GM18909 (cell line): ENCODE measurements at regions not wholly inside any gene's neighbourhood (a gene's known extent, or its start where the extent isn't known, plus 50 kb on each side); places are given as distances from the start of the nearest gene placed in this dataset.
"Not testable (repeated sequence)": the region's sequence is repeated elsewhere in the genome, so short reads cannot be mapped to it uniquely, and the experiment has no call there.

Source experiments
- ATAC-seq: cut with Tn5 transposase; IDR thresholded peaks from one replicate; pipeline ENCODE4 v1.9.1; 2021; ENCODE audit warnings: mild to moderate bottlenecking; ENCODE audit not compliant: unreplicated experiment, poor library complexity

DNA sequence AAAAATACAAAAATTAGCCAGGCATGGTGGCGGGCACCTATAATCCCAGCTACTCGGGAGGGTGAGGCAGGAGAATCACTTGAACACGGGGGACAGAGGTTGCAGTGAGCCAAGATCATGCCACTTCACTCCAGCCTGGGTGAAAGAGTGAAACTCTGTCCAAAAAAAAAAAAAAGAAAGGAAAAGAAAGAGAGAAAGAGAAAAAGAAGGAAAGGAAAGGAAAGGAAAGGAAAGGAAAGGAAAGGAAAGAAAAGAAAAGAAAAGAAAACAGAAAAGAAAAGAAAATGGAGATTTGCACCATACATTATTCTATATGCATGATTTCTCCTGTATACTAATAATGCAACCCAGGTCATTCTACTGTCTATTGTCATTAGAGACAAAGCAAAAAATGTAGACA, 421.5 kb downstream of the PCDH19 start:
- not testable (repeated sequence) for ATAC-seq

DNA sequence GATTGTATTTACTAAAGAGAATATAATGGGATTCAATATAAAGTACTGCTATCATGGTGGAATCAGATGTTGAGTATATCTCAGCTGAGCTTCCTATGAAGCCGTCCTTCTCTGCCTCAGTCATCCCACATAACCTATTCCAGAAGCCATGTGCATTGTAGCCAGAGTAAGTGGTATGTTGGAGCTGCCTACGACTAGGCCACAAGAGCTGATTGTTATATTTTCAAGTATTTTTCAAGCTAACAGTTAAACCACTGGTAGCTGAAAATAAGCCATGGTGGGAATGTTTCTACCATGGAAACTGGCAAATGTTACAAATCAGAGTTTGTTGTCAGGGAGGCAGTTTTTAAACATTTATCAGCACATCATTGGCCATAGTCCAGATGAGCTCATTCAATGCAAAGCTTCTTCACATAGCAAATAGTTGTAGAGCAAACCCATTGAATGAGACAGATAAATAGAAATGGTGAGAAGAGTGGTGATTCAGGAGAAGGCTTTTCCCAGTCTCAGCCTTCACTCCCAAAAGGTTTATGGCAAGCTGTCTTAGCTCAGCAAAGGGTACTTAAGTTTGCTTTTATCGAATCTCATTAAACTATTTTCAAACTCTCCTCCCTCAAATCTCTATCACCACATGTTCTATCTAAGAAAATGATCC, 436.4 kb downstream of the PCDH19 start:
- no peak for ATAC-seq

DNA sequence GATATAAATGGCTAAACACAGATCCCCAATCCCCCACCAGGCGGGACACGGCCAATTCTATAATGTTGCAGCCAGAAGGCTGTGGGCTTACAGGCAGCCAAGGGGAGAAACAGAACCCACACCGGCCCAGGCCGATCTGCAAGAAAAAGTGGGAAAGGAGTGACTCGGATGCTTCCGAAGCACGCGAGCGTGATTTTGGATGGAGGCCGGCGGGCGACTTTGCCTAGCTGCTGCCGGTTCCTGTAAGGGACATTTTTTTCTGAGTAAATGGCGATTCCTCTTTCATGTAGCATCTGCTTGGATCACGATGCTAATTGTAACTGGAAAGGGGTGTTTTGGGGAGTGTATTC, 470.2 kb downstream of the PCDH19 start:
- no peak for ATAC-seq

- not testable (repeated sequence) for ATAC-seq
Observed at GRCh38 chrX:99939206-99939882, 470.7 kb downstream of the PCDH19 start.

DNA sequence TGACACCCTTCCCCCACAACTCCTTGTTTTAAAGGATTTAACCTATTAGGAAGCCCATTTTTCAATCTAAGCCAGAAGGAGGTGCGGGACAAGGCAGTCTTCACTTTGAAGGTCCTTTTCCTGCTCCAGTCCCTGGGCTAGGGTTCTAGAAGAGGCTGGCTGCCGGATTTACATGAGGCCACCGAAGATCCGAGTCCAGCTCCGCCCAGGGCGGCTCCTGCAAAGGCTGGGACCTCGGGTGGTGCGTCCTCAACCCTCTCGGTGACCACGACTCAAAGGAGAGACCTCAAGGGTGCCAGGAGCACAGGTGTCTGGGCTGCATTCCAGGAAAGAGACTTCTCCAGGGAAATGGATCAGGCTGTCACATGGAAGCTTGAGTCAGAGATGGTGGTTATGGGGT, 471.6 kb downstream of the PCDH19 start:
- ATAC-seq = no peak

DNA sequence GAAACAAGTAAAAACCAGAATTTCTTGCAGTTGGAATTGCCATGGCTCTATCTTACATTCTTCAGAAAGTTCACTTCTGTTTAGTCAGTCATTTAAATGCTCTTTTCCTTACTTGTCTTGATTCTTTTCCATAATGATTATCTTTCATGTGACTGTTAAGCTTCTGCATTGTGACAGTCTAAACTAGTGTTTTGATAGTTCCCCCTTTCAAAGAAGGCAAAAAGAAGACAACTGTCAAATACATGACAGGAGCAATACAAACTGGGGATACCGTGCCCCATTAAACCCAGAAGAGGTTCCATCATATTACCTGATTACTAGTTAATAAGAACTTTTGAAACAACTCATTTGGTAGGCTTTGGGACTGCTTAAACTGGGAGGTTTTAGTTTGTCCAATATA, 476.2 kb downstream of the PCDH19 start:
- no peak for ATAC-seq

- ATAC-seq = no peak
Observed at GRCh38 chrX:99914635-99915034, 495.4 kb downstream of the PCDH19 start.

GRCh38 chrX:99913611-99914010, 496.5 kb downstream of the PCDH19 start:
- ATAC-seq = no peak

DNA sequence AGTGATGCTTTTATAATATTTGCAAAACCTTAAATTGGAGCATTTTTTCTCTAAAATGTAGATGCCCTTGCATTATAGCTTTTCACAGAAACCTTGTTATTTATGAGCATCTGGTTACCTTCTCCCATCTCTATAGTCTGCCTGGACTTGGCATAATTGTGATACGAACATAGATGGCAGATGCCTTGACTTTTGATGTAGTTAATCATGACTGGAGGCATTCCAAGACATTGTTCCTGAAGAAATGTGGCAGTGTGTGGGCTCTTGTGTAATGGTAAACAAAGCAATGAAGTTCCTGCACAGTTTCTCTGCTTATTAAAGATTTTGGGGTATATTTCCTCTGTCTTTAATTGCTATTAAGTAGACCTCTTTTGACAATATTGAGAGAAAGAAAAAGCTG, 500.1 kb downstream of the PCDH19 start:
- ATAC-seq = no peak

DNA sequence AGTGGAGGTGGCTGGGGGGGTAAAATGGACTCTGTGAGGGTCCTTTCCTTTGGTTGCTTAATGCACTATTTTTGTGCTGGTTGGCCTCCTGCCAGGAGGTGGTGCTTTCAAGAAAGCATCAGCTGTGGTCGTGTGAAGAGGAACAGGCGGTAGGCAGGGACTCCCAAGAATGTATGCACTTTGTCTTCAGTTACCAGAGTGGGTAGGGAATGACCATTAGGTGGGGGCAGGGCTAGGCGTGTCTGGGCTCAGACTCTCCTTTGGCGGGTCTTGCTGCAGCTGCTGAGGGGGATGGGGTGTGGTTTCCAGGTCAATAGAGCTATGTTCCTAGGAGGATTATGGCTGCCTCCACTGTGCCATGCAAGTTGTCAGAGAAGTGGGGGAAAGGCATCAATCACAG, 509.0 kb downstream of the PCDH19 start:
- no peak for ATAC-seq

DNA sequence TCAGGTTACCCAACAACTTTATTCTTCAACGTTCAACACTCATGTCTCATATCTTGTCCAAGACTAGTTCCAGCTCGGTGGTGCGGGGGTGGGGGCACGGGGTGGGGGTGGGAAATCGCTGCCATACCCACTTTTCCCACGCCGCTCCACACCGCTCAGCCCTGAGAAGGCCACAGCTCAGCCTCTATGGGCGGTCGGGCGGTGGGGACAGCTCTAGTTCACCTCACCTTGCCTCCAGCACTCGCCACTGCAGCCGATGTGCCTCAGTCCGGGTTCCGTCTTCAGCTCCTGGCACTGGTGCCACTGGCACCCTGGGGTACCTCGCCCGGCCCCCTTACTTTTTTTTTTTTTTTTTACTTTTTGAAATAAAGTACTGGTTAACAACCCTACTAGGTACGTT, 522.2 kb downstream of the PCDH19 start:
- no peak for ATAC-seq

DNA sequence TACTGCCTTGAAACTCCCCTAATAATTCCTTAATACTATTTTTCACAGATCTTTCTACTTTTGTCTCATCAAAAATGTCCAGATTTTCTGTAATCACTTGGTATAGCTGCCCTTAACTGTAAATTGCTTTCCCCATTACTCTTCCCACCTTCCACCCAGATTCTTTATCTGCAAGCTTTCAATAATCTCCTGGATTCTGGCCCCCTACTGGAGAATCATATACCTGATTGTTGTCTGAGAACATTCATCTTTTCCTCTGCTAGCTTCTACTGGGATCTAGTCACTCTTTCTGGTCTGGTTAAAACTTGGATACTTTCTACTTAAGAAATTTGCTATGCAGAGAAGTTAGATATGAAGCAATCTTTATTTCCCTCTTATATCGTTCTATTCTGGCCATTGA, 552.6 kb downstream of the PCDH19 start:
- ATAC-seq = no peak

GRCh38 chrX:99833821-99834220, 576.3 kb downstream of the PCDH19 start:
- ATAC-seq = no peak

DNA sequence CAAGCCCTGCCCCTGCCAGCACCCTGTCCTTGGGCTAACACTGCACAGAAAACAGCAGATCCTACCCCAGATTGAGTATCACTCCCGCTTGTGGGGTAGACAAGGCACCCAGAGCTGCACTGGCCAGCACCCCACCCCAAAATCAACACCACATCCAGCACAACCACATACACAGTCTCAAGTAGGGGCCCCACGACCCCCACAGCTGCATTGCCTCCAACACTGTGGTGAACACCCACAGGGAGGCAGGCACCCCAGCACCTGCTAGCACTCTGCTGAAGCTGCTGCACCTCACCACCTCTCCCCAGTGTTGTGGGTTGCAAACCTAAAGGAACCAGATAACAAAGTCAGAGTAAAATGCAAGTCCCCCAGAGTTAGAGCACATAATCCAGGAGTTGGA, 589.9 kb downstream of the PCDH19 start:
- no peak for ATAC-seq

DNA sequence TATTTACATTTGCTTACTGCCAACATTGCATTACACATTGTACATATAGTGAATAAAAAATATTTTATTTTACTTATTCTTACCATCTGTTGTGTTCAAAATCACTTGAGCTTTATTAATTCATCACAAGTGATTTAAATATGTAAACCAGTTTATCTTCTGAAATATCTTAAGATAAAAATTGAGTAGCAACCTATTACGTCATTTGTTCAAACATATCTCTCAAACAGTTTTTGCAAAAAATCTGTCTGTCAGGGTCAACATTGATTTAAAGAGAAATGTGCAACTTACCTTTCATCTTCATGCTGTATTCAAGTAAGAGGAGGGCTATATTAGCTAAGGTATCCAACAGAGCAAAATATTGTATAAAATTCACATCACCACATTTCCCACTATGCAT, 610.1 kb downstream of the PCDH19 start:
- ATAC-seq = no peak

GRCh38 chrX:99798936-99799335, 611.1 kb downstream of the PCDH19 start:
- ATAC-seq = no peak

GRCh38 chrX:99795495-99795894, 614.6 kb downstream of the PCDH19 start:
- no peak for ATAC-seq

GRCh38 chrX:99782516-99783040, 627.5 kb downstream of the PCDH19 start:
- no peak for ATAC-seq

DNA sequence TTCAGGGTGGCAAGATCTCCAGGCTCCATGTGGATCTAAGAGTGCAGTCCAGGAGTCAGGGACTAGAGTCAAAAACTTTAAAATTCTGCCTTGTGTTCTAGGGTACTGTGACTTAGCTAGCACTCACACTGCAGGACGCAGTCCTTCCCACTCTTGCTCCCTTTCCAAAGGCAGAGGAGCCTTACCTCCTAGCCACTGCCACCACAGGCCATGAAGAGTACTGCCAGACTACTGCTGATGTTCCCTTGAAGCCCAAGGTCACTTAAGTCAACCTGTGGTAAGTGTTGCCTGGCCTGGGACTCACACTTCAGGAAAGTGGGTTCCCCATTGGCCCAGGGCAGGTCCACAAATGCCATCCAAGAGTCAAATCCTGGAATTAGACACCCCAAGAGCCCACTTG, 632.2 kb downstream of the PCDH19 start:
- ATAC-seq = no peak

DNA sequence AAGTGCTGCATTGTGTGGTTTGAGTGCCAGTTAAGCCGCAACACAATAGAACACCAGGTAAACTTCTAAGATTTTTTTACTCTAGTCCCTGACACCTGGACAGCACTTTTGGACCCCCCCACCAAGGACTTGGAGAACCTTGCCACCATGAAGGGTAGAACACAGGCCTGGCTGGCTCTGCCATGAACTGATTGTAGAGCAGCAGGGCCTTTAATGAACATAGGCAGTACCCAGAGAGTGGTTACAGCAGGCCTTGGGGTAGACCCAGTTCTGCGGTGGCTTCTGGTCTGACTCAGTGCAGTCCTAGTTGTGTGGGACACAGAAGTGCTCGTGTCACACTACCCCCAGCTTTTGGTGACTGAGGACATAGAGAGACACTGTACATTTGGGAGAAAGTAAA, 648.3 kb downstream of the PCDH19 start:
- no peak for ATAC-seq

GRCh38 chrX:99752776-99753175, 657.3 kb downstream of the PCDH19 start:
- ATAC-seq = no peak

DNA sequence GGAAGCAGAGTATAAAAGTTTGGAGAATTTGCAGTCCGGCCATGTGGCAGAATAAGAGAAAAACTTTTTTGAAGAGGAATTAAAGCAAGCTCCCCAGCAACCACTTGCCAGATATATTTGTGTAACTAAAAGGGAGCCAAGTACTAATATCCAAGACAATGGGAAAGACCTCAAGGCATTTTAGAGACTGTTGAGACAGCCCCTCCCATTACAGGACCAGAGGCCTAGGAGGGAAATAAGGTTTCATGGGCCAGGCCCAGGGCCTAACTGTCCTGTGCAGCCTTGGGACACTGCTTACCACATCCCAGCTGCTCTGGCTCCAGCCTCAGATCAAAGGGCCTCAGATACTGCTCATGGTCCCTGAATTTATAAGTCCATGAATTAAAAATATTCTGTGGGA, 659.4 kb downstream of the PCDH19 start:
- no peak for ATAC-seq
